Uterus (tissue), 3 donors: ENCODE measurements at regions not wholly inside any gene's neighbourhood (a gene's known extent, or its start where the extent isn't known, plus 50 kb on each side); places are given as distances from the start of the nearest gene placed in this dataset.
A peak's percentile ranks its signal among the peaks of the same experiment; 100 is the strongest.
"Not testable (repeated sequence)": the region's sequence is repeated elsewhere in the genome, so short reads cannot be mapped to it uniquely, and the experiment has no call there.

ENCODE experiments used
- DNase-seq, 2 donors: peaks; one replicate each; pipeline ENCODE4 v3.0.0-alpha.2; 2019 to 2020
- H3K27ac ChIP-seq, 2 donors: fragments of 200-600 bp; sonication (generic); 1 replicate in 1 of 2; 2 replicates in 1 of 2; pipeline ENCODE4 v1.5.1; 2016 to 2018
- H3K27me3 ChIP-seq, 2 donors: fragments of 200-600 bp; sonication (generic); one replicate each; pipeline ENCODE4 v1.5.1; 2018 to 2019; ENCODE audit warnings: control low read depth in 1 of 2
- H3K36me3 ChIP-seq, 2 donors: fragments of 200-600 bp; sonication (generic); one replicate each; pipeline ENCODE4 v1.5.1; 2019; ENCODE audit warnings: control low read depth in 1 of 2
- H3K4me1 ChIP-seq, 2 donors: fragments of 200-600 bp; sonication (generic); one replicate each; pipeline ENCODE4 v1.5.1; 2018 to 2019; ENCODE audit warnings: control low read depth in 1 of 2
- H3K4me3 ChIP-seq, 2 donors: fragments of 200-600 bp; sonication (generic); 1 replicate in 1 of 2; 2 replicates in 1 of 2; pipeline ENCODE4 v1.5.1; 2018 to 2019; ENCODE audit warnings: mild to moderate bottlenecking in 1 of 2
- H3K9me3 ChIP-seq, 2 donors: fragments of 200-600 bp; sonication (generic); one replicate each; pipeline ENCODE4 v1.5.1; 2019; ENCODE audit warnings: control low read depth in 1 of 2
- POLR2A ChIP-seq, 2 donors: fragments of 450-650 bp; IDR thresholded peaks; one replicate each; pipeline ENCODE4 v1.6.1; 2016; ENCODE audit warnings: antibody characterized with exemption in 2 of 2, mild to moderate bottlenecking in 1 of 2, moderate library complexity in 1 of 2
- intact Hi-C: fragments of 100-400 bp; cut with DNase I; formaldehyde crosslinking; loops from one replicate; pipeline ENCODE4 v1.15.1; 2023; ENCODE audit warnings: low total_unique reads
- TF ChIP-seq, protein P1 (sequence below), 4 experiments: fragments of 200-600 bp in 2 of 4; fragments of 450-650 bp in 2 of 4; sonication (generic) in 2 of 4; IDR thresholded peaks; one replicate each; pipeline ENCODE4 v1.5.1; 2016 to 2019; ENCODE audit warnings: antibody characterized with exemption in 4 of 4, mild to moderate bottlenecking in 2 of 4, moderate library complexity in 1 of 4
- donor health status: DM: yes; HTN: yes; CAD: no.

GRCh38 chr12:19811922-19812321 lies 372.6 kb downstream of the AEBP2 start:
- H3K36me3 ChIP-seq: no peaks in the 10 kb centered on the region
- no peak overlapping the region for H3K4me3 ChIP-seq
- no peaks in the 10 kb centered on the region for H3K4me1 ChIP-seq
- no peaks in the 10 kb centered on the region for H3K9me3 ChIP-seq
- intact Hi-C loops: no loop called here
- no peak overlapping the region for H3K27ac ChIP-seq
- H3K27me3 ChIP-seq: no peaks in the 10 kb centered on the region
- TF ChIP-seq POLR2A (IDR thresholded peaks at IDR 0.05): no peak
- TF ChIP-seq, protein P1, sequence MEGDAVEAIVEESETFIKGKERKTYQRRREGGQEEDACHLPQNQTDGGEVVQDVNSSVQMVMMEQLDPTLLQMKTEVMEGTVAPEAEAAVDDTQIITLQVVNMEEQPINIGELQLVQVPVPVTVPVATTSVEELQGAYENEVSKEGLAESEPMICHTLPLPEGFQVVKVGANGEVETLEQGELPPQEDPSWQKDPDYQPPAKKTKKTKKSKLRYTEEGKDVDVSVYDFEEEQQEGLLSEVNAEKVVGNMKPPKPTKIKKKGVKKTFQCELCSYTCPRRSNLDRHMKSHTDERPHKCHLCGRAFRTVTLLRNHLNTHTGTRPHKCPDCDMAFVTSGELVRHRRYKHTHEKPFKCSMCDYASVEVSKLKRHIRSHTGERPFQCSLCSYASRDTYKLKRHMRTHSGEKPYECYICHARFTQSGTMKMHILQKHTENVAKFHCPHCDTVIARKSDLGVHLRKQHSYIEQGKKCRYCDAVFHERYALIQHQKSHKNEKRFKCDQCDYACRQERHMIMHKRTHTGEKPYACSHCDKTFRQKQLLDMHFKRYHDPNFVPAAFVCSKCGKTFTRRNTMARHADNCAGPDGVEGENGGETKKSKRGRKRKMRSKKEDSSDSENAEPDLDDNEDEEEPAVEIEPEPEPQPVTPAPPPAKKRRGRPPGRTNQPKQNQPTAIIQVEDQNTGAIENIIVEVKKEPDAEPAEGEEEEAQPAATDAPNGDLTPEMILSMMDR (IDR thresholded peaks at IDR 0.05): no peak
- DNase-seq: no peak

- no peaks in the 10 kb centered on the region for H3K36me3 ChIP-seq
- H3K4me3 ChIP-seq: no peak overlapping the region
- H3K27me3 ChIP-seq: no peaks in the 10 kb centered on the region
- intact Hi-C loops: no loop called here
- H3K9me3 ChIP-seq: no peaks in the 10 kb centered on the region
- no peak for TF ChIP-seq POLR2A (IDR thresholded peaks at IDR 0.05)
- TF ChIP-seq, protein P1 (IDR thresholded peaks at IDR 0.05): no peak
- peak overlapping the region in 1 of 2 donors; percentile 37 for H3K27ac ChIP-seq
- peaks cover 0 to 3% of the 10 kb centered on the region in 2 donors for H3K4me1 ChIP-seq
- DNase-seq: peak; percentile 35 to 62
Observed at GRCh38 chr12:19819231-19819630, 379.9 kb downstream of the AEBP2 start.

DNA sequence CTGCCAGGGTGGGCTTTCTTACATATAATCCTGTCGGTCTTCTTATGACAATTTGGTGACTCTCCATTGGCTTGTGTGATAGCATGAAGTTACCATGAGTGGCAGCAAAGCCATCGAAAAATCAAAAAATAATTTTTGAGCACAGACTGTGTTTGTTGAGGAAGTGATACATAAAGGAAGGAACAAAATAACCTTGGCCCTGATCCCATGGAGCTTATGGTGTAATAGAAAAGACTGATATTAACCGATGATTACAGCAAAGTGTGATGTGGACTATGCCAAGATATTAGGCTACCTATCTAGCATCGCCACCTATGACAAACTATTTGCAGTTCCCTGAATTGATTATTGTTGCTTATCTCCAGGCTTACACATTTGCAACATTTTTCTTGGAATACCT lies 383.2 kb downstream of the AEBP2 start:
- Histone ChIP-seq H3K4me1 (peaks cover 0 to 3% of the 10 kb centered on the region in 2 donors), H3K27ac (no peak overlapping the region), H3K4me3 (no peak overlapping the region), H3K36me3 (no peaks in the 10 kb centered on the region), H3K9me3 (no peaks in the 10 kb centered on the region), H3K27me3 (no peaks in the 10 kb centered on the region)
- DNase-seq: no peak
- TF ChIP-seq POLR2A (IDR thresholded peaks at IDR 0.05): no peak
- TF ChIP-seq, protein P1 (IDR thresholded peaks at IDR 0.05): no peak
- intact Hi-C loops: no loop called here

GRCh38 chr12:19823326-19823725 lies 384.0 kb downstream of the AEBP2 start:
- H3K9me3 ChIP-seq, intact Hi-C loops, H3K27ac ChIP-seq, H3K4me1 ChIP-seq, H3K36me3 ChIP-seq, DNase-seq, H3K4me3 ChIP-seq, H3K27me3 ChIP-seq: not testable (repeated sequence)

DNA sequence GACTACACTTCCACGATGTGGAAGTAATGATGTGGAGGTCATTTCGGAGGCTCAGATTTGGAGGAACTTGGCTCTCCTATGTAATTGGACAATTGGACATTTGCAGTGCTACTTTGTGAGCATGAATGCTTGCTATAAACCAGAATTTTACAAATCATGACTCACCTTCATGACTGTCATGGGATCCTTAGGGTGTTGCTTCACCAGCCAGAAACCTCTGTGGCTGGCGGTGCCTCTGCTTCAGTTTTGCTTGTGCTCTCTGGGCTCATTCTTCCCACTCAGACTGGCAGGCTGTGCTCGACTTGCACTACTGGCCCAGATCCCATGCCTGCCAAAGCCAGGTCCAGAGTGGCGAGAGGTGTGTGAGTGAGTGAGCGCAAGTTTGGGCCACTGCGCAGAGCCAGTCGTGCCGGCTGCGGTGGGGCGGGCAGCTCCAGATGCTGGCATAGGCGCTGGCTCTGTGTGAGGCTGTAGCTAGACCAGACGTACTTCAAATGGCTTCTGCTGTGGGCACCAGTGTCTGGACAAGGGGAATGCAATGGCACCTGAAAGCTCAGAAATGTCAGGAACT lies 387.8 kb downstream of the AEBP2 start:
- no peak for TF ChIP-seq POLR2A (IDR thresholded peaks at IDR 0.05)
- TF ChIP-seq, protein P1 (IDR thresholded peaks at IDR 0.05): no peak
- intact Hi-C loops: no loop called here
- no peak for DNase-seq
- Histone ChIP-seq H3K9me3 (no peaks in the 10 kb centered on the region), H3K4me1 (no peaks in the 10 kb centered on the region), H3K4me3 (no peak overlapping the region), H3K27me3 (no peaks in the 10 kb centered on the region), H3K27ac (no peak overlapping the region), H3K36me3 (no peaks in the 10 kb centered on the region)
